HG03575 (cell line): ENCODE measurements at regions not wholly inside any gene's neighbourhood (a gene's known extent, or its start where the extent isn't known, plus 50 kb on each side); places are given as distances from the start of the nearest gene placed in this dataset.

Experiments used
- ATAC-seq: cut with Tn5 transposase; IDR thresholded peaks from one replicate; pipeline ENCODE4 v1.9.1; 2021; ENCODE audit not compliant: unreplicated experiment, insufficient number of reproducible peaks, low FRiP score; ENCODE audit errors: extremely low read depth

GRCh38 chr2:23178396-23178795 is 206.6 kb upstream of the KLHL29 start:
- ATAC-seq, result no peak

GRCh38 chr2:23183733-23184132 is 201.2 kb upstream of the KLHL29 start:
- ATAC-seq, result no peak

DNA sequence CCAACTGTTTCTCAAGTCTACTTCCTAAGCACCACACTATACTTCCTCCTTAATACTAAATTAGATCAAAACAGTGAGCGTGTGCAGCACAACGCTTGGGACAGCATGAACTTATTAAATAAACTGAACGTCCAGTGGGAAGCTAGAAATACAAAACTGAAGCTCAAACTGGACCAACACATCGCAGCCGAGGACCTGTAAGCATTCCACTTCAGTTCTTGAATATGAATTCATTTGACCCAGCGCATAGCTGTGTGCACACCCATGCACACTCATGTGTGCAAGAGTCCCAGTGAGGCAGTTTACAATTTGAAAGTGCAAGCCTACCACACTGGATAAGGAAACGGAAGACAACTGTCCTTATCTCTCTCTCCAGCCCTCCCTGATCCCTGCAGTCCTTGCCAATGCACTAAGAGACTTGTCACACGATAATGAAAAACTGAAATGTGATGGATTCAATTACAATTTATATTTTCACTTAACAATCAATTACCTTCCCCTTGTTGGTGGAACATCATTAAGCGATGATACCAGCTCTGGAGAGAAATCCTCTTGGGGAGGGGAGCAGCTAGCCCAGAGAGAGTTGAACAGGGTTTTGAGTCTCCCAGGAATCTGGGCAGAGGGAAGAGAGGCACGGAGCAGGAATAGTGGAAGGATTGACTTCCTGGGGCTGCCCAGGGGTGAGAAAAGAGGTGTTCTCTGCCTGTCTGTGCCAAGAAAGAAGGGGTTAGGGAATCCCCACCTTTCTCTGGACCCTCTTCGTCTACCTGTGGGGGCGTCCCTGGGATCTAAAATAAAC is 186.5 kb upstream of the KLHL29 start:
- ATAC-seq, result no peak

- ATAC-seq, result no peak
Observed at GRCh38 chr2:23199115-23199918, 185.7 kb upstream of the KLHL29 start.

DNA sequence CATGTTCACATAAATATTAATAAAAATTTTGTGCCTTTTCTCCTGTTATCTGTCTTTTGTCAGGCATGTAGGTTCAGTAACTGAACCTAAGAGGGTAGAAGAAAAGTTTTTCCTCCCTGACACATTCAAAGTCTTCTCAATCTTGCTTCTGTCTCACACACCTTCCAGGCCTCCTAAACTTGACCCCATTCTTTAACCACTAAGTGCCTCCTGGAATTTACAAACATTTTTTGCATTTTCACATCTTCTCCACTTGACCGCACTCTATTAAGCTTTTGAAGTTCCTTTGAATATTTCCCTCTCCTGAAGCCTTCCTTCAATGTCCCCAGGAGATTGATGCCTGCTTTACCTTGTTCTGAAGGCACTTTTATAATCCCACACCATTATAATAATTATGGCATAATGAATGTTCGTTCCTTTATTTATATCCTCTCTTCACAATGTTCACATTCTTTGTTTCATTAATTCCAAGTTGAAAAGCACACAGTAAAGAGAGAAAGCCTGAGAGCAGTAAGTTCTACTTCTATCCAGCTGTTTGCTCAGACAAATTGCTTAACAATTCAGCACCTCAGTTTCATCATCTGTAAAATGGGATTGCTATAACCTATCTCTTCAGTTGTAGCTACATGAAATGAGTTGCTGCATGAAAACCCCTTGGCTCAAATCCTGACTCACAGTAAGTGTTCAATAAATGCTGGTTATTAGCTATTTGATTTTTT is 184.8 kb upstream of the KLHL29 start:
- ATAC-seq, result no peak

DNA sequence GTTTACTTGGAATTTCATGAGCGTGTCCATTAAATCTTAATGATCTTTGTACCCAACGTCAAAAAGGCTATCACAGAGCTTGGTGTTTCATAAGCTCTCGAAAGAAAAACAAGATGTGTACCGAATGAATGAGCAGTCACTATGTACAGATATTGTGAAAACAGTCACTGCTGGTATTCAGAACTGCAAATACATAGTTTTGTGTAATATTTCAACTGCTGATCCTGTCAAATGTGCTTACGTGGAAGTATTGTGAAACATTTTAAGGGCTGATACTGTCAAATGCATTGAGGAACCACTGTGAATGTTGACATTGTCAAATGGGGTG is 184.2 kb upstream of the KLHL29 start:
- ATAC-seq, result no peak

DNA sequence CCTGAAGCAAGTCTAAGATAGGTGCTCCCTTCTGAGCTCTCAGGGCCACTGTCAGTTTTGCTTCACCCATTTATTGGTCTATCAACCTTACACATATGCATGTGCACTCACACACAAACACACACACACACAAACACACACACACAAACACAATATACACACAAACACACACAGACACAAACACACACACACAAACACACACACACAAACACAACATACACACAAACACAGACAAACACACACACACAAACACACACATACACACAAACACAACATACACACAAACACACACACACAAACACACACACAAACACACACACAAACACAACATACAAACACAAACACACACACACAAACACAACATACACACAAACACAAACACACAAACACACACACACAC is 181.6 kb upstream of the KLHL29 start:
- no peak for ATAC-seq

- ATAC-seq, result no peak
Observed at GRCh38 chr2:23204685-23205242, 180.2 kb upstream of the KLHL29 start.

DNA sequence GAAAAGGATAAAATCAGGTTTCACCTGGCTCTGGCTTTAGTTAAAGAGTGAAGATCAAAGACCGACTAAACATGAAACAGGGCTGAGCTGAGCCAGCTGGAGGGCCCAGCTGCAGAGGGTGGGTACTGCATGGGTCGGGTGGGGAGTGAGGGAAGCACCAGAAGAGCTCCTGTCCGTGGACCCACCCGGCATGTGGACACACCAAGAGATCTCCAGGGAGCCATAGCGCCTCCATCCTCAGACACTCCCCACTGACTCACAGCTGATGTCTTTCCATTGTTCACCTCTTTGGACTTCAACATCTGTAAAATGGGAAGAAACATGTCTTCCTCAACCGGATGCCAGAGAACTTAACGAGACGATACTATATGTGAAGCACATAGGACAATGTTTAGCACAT is 178.3 kb upstream of the KLHL29 start:
- no peak for ATAC-seq

DNA sequence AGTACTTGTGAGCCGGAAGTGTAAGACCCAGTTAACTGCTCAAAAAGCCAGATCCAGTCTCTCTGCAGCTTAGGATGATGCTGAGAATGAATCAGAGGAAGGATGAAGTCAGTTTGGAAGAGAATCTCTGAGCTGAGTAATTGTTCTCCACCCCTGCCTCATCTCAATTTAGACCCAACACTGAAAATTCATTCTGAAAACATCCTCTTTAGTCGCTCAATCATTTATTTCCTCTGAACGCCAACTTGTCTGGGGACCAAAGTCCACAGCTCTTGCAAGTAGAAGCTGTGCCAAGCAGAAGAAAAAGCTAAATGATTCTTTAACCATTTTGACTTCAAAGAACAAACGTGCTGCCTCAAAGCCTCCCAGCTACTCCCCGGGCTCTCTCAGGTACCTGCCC is 177.1 kb upstream of the KLHL29 start:
- ATAC-seq, result no peak

- no peak for ATAC-seq
Observed at GRCh38 chr2:23208339-23208738, 176.6 kb upstream of the KLHL29 start.

GRCh38 chr2:23209059-23209458 is 175.9 kb upstream of the KLHL29 start:
- no peak for ATAC-seq

- ATAC-seq, result no peak
Observed at GRCh38 chr2:23211987-23212583, 172.9 kb upstream of the KLHL29 start.

- no peak for ATAC-seq
Observed at GRCh38 chr2:23213196-23213595, 171.8 kb upstream of the KLHL29 start.

DNA sequence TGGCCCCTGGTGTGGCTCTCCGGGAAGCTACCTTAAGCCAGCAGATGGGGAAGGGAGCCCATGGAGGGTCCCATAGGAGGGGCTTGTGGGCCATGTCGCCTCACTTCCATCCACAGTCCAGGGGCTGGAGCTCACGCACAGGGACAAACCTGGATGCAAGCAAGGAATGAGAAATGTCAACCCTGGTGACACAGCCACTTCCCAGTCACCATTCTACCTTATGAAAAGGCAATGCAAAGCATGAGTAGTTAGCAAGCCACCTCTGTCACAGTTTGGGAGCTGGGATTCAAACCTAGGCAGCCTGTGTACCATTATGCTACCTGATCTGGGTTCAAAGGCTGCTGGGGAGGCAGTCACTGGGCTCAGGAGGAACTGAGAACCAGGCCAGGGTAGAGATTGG is 170.0 kb upstream of the KLHL29 start:
- no peak for ATAC-seq

GRCh38 chr2:23219666-23220065 is 165.3 kb upstream of the KLHL29 start:
- no peak for ATAC-seq

DNA sequence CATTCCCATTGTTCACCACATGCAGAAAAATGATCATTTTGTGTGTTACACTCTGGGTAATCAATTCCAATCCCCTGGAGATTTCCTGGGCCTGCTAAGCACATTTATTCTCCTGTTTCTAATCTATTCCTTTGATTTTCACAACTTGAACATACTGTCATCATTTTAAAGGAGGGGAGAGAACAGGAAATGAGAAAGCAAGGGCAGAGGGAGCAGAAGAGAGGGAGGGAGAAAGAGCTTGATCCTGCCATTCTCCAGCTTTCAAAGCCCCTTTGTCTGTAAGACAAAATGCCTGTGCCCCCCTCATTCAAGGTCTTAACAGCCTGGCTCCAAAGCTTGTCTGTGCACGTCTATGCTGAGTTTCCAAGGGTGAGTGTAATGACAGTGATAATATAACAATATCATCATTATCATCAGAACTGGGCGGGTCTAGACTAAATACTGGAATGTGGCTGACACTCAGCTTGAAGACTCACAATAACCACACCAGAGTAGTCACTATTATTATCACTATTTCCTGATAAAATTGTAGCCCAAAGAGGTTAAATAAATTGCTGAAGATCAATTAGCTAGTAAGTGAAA is 164.4 kb upstream of the KLHL29 start:
- ATAC-seq, result no peak

DNA sequence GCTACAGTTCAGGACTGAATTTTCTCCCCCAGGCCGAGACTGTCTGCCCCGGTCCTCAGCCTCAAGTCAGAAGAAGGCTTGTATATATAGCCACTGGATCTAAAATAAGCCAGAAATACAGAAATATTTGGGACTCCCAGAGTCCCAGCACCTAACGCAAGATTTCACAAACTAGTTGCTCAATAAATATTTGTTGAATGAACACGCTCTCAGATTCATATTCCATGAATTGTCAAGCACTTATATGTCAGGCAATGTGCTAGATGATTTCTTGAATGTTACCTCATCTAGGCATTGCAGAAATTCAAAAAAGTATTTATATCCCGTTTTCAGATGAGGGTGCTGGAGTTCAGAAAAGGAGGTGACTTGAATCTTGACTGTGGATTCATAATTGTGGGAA is 163.7 kb upstream of the KLHL29 start:
- ATAC-seq, result no peak

- ATAC-seq, result no peak
Observed at GRCh38 chr2:23221901-23222300, 163.1 kb upstream of the KLHL29 start.
